Choroid plexus epithelial cell (primary cell): ENCODE measurements at regions not wholly inside any gene's neighbourhood (a gene's known extent, or its start where the extent isn't known, plus 50 kb on each side); places are given as distances from the start of the nearest gene placed in this dataset.

Source experiments
- DNase-seq: peaks from one replicate; pipeline ENCODE4 v3.0.0-alpha.2; 2010; ENCODE audit warnings: low read depth
- H3K4me3 ChIP-seq: 2 replicates; pipeline ENCODE4 v1.5.1; 2011; ENCODE audit warnings: low read depth, mild to moderate bottlenecking, control low read depth, low read length, moderate library complexity
- CTCF ChIP-seq: conservative IDR thresholded peaks from 2 replicates; pipeline ENCODE4 v1.5.1; 2011; ENCODE audit warnings: low read depth, mild to moderate bottlenecking, control low read depth, inconsistent platforms, low read length, moderate library complexity

GRCh38 chr1:217948741-217949140 lies 317.6 kb downstream of the SPATA17 start:
- no peak overlapping the region for H3K4me3 ChIP-seq
- no peak for DNase-seq
- TF ChIP-seq CTCF: no peak

DNA sequence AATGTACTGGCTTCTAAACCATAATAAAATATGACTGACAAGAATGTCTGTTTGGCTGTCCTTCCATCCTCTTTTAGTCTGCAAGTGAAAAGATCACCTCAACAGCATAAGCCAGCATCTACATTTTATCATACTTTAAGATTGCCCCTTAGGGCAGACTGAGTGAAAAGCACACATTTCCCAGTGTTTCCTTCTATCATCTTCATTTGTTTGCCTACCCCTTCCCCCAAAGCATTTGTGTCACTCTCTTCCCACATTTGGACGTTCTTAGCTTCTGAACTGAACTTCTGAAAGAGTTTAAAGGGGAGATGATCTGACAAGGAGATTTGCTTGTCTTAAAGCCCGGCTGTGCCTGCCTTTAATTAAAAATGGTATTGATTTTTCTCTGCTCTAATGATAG lies 322.2 kb downstream of the SPATA17 start:
- no peak overlapping the region for H3K4me3 ChIP-seq
- TF ChIP-seq CTCF: no peak
- DNase-seq: no peak

GRCh38 chr1:217953922-217954321 lies 322.8 kb downstream of the SPATA17 start:
- DNase-seq: no peak
- no peak overlapping the region for H3K4me3 ChIP-seq
- TF ChIP-seq CTCF: no peak

DNA sequence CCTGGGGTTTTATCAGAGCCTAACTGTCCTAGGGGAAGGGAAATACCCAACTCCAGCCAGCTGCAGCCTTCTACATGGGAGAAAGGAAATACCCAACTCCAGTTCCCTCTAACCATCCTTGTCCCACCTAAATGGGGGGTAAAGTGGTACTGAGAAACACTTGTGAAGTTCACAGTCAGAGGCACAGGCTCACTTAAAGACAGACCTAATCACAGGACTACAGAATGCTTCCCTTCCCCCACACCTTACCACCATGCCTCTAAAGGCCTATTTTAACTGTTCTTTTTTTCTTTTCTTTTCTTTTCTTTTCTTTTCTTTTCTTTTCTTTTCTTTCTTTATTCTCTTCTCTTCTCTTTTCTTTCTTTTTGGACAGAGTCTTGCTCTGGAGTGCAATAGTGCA lies 324.6 kb downstream of the SPATA17 start:
- DNase-seq: no peak
- no peak overlapping the region for H3K4me3 ChIP-seq
- no peak for TF ChIP-seq CTCF

DNA sequence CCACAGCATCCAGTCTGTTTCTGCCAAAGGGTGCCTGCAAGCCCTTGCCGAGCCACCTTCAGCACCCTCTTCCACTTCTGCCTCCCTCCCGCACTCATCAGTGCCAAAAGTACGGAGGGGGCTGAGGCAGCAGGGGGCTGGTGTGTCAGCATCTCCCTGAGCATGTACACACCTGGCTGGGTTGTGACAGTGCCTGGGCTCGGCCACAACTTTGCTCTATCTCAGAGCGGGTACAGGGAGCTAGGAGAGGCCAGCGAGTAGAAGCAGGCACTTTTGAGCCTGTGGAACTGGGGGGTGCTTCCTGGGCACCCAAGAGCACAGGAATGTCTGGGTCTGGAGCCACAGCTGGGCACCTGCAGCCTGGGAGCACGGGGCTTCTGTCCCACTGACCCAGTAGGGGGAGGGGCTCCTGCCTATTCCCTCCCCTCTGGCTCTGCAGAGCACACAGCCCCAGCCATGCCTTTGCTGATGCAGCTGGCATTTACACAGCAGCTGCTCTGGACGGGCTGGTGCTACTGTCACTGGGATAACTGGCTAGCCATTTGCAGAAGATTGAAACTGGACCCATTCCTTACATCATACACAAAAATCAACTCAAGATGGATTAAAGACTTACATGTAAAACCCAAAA lies 319.8 kb upstream of the RRP15 start:
- DNase-seq: no peak
- TF ChIP-seq CTCF: no peak
- H3K4me3 ChIP-seq: no peak overlapping the region

DNA sequence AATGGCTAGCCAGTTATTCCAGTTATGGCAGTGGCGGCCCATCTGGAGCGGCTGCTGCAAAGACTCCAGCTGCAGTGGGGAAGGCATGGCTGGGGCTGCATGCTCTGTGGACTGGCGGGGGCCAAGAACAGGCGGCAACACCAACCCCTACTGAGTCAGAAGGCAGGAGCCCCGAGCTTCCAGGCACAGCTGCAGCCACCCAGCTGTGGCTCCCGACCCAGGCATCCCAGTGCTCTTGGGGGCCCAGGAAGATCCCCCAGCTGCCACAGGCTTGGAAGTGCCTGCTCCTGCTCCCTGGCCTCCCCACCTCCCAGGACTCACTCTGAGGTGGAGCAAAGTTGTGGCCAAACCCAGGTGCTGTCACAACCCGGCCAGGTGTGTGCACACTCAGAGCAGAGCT lies 317.0 kb upstream of the RRP15 start:
- DNase-seq: no peak
- no peak for TF ChIP-seq CTCF
- H3K4me3 ChIP-seq: no peak overlapping the region

- no peak for TF ChIP-seq CTCF
- H3K4me3 ChIP-seq: no peak overlapping the region
- DNase-seq: no peak
These were observed 315.7 kb upstream of the RRP15 start for GRCh38 chr1:217969428-217969827.
